GM23248 (cell line): ENCODE measurements at regions not wholly inside any gene's neighbourhood (a gene's known extent, or its start where the extent isn't known, plus 50 kb on each side); places are given as distances from the start of the nearest gene placed in this dataset.

Experiments used
- EZH2 ChIP-seq: fragments of 200-600 bp; sonication (generic); IDR thresholded peaks from 2 replicates; pipeline ENCODE4 v1.6.1; 2018; ENCODE audit warnings: antibody characterized with exemption, mild to moderate bottlenecking; ENCODE audit not compliant: insufficient read depth, poor library complexity, severe bottlenecking
- EZH2phosphoT487 ChIP-seq: fragments of 200-600 bp; sonication (generic); IDR thresholded peaks from 2 replicates; pipeline ENCODE4 v1.6.1; 2018; ENCODE audit warnings: antibody characterized with exemption, moderate library complexity, mild to moderate bottlenecking, low read depth; ENCODE audit not compliant: insufficient read depth

- TF ChIP-seq EZH2 (no peak), EZH2phosphoT487 (no peak)
Measured at GRCh38 chr4:23040539-23040938, 347.8 kb downstream of the GBA3 start.
